ENCODE measurements at regions not wholly inside any gene's neighbourhood (a gene's known extent, or its start where the extent isn't known, plus 50 kb on each side); places are given as distances from the start of the nearest gene placed in this dataset.
A peak's percentile ranks its signal among the peaks of the same experiment; 100 is the strongest.

- H3K9me3 Mint-ChIP-seq, result peaks cover 4% of the 10 kb centered on the region
- no peak for DNase-seq (ENCODE audit: extremely low spot score, unreplicated experiment)
Measured at GRCh38 chr1:91575909-91576519, 75.4 kb downstream of the CDC7 start.

GRCh38 chr1:91578320-91579109, 77.9 kb downstream of the CDC7 start:
- Mint-ChIP-seq H3K9me3 (peaks cover under 1% of the 10 kb centered on the region), H3K4me3 (no peak overlapping the region), H3K36me3 (no peaks in the 10 kb centered on the region), H3K27ac (no peak overlapping the region), H3K27me3 (no peaks in the 10 kb centered on the region), H3K4me1 (ENCODE audit: unreplicated experiment) (peaks cover 45% of the 10 kb centered on the region)
- no peak for DNase-seq (ENCODE audit: extremely low spot score, unreplicated experiment)
- TF ChIP-seq CTCF (conservative IDR thresholded peaks at IDR 0.05), result no peak

More at GRCh38 chr1:91575909-91576519, 75.4 kb downstream of the CDC7 start:
- no peak for TF ChIP-seq CTCF (conservative IDR thresholded peaks at IDR 0.05)
- Mint-ChIP-seq H3K4me1 (ENCODE audit: unreplicated experiment) (peaks cover 33% of the 10 kb centered on the region), H3K36me3 (no peaks in the 10 kb centered on the region), H3K27ac (no peak overlapping the region), H3K4me3 (no peak overlapping the region), H3K27me3 (no peaks in the 10 kb centered on the region)

GRCh38 chr1:91579658-91580228, 79.1 kb downstream of the CDC7 start:
- no peak for DNase-seq (ENCODE audit: extremely low spot score, unreplicated experiment)
- Mint-ChIP-seq H3K27me3 (no peaks in the 10 kb centered on the region), H3K36me3 (no peaks in the 10 kb centered on the region), H3K9me3 (no peaks in the 10 kb centered on the region), H3K4me3 (no peak overlapping the region), H3K4me1 (ENCODE audit: unreplicated experiment) (peaks cover 50% of the 10 kb centered on the region), H3K27ac (peak overlapping the region; percentile 1)
- TF ChIP-seq CTCF (conservative IDR thresholded peaks at IDR 0.05), result no peak

GRCh38 chr1:91582431-91582921, 81.8 kb downstream of the CDC7 start:
- H3K4me3 Mint-ChIP-seq, result no peak overlapping the region
- H3K4me1 Mint-ChIP-seq (ENCODE audit: unreplicated experiment), result peaks cover 51% of the 10 kb centered on the region
- H3K36me3 Mint-ChIP-seq, result no peaks in the 10 kb centered on the region
- no peak overlapping the region for H3K27ac Mint-ChIP-seq
- no peak for DNase-seq (ENCODE audit: extremely low spot score, unreplicated experiment)
- TF ChIP-seq CTCF (conservative IDR thresholded peaks at IDR 0.05), result no peak
- H3K27me3 Mint-ChIP-seq, result peaks cover 8% of the 10 kb centered on the region
- H3K9me3 Mint-ChIP-seq, result no peaks in the 10 kb centered on the region

- no peaks in the 10 kb centered on the region for H3K36me3 Mint-ChIP-seq
- peaks cover 52% of the 10 kb centered on the region for H3K4me1 Mint-ChIP-seq (ENCODE audit: unreplicated experiment)
- no peak for DNase-seq (ENCODE audit: extremely low spot score, unreplicated experiment)
- H3K4me3 Mint-ChIP-seq, result no peak overlapping the region
- no peak overlapping the region for H3K27ac Mint-ChIP-seq
- no peaks in the 10 kb centered on the region for H3K9me3 Mint-ChIP-seq
- no peak for TF ChIP-seq CTCF (conservative IDR thresholded peaks at IDR 0.05)
- H3K27me3 Mint-ChIP-seq, result peaks cover 8% of the 10 kb centered on the region
Measured at GRCh38 chr1:91583326-91583755, 82.7 kb downstream of the CDC7 start.
